T-cell (primary cell): ENCODE measurements at regions not wholly inside any gene's neighbourhood (a gene's known extent, or its start where the extent isn't known, plus 50 kb on each side); places are given as distances from the start of the nearest gene placed in this dataset.

Experiments
- ATAC-seq, 4 experiments: fragments of 200-7000 bp in 3 of 4; fragments of 150-1000 bp in 1 of 4; cut with Tn5 transposase; replicated peaks in 1 of 4; 1 replicate in 3 of 4; 2 replicates in 1 of 4; pipeline ENCODE4 v1.10.0; 2021; ENCODE audit warnings: moderate library complexity in 3 of 4, mild to moderate bottlenecking in 2 of 4, moderate number of reproducible peaks in 1 of 4
- CTCF ChIA-PET, 2 donors: fragments of 300-600 bp; sonication (Branson Sonifier 250); formaldehyde crosslinking; loops; one replicate each; lab custom pipeline; 2022; ENCODE audit warnings: antibody characterized with exemption in 2 of 2; lab: Charles Lee
- POLR2A ChIA-PET, 2 donors: fragments of 300-600 bp; sonication (Branson Sonifier 250); formaldehyde crosslinking; loops; one replicate each; lab custom pipeline; 2022; ENCODE audit warnings: antibody characterized with exemption in 2 of 2; lab: Charles Lee
- DNase-seq, 35 experiments: peaks; one replicate each; pipeline versions ENCODE4 v3.0.0 to v3.0.0-alpha.2; 2013 to 2023
- H3K27ac ChIP-seq: one replicate; pipeline ENCODE4 v1.5.1; 2013; ENCODE audit warnings: low read length
- H3K27me3 ChIP-seq, 2 experiments: replicated peaks in 1 of 2; 1 replicate in 1 of 2; 2 replicates in 1 of 2; pipeline versions ENCODE4 v1.6.1 to v1.7.0; 2013; ENCODE audit warnings: low read length in 1 of 2, mixed read lengths in 1 of 2; ENCODE audit not compliant: control insufficient read depth in 2 of 2, insufficient read depth in 2 of 2; ENCODE audit errors: extremely low read depth in 1 of 2
- H3K36me3 ChIP-seq, 2 donors: 1 replicate in 1 of 2; 2 replicates in 1 of 2; pipeline versions ENCODE4 v1.6.1 to v1.7.0; 2013; ENCODE audit warnings: low read length in 1 of 2; ENCODE audit not compliant: control insufficient read depth in 2 of 2, insufficient read depth in 1 of 2; ENCODE audit errors: extremely low read depth in 1 of 2
- H3K4me1 ChIP-seq, 2 experiments: 1 replicate in 1 of 2; 2 replicates in 1 of 2; pipeline versions ENCODE4 v1.6.1 to v1.7.0; 2013; ENCODE audit warnings: low read length in 2 of 2, mixed read lengths in 1 of 2; ENCODE audit not compliant: insufficient read depth in 2 of 2, control insufficient read depth in 1 of 2; ENCODE audit errors: extremely low read depth in 1 of 2
- H3K4me3 ChIP-seq, 2 donors: 1 replicate in 1 of 2; 2 replicates in 1 of 2; pipeline versions ENCODE4 v1.5.1 to v1.7.0; 2013; ENCODE audit warnings: mild to moderate bottlenecking in 2 of 2, low read length in 1 of 2, moderate library complexity in 1 of 2; ENCODE audit not compliant: control insufficient read depth in 1 of 2; ENCODE audit errors: extremely low read depth in 1 of 2
- H3K9me3 ChIP-seq: 2 replicates; pipeline ENCODE4 v1.7.0; 2013
- H3K27ac Mint-ChIP-seq, 2 donors: one replicate each; pipeline ENCODE4 v1.8.0; 2020 to 2021; ENCODE audit warnings: mild to moderate bottlenecking in 2 of 2, mixed read lengths in 2 of 2
- H3K27me3 Mint-ChIP-seq, 2 donors: one replicate each; pipeline ENCODE4 v1.8.0; 2021 to 2022; ENCODE audit warnings: mixed read lengths in 2 of 2
- H3K36me3 Mint-ChIP-seq: one replicate; pipeline ENCODE4 v1.8.0; 2021; ENCODE audit warnings: mixed read lengths
- H3K4me1 Mint-ChIP-seq, 3 donors: one replicate each; pipeline ENCODE4 v1.8.0; 2020 to 2022; ENCODE audit warnings: mixed read lengths in 3 of 3, mild to moderate bottlenecking in 1 of 3
- H3K4me3 Mint-ChIP-seq, 3 donors: one replicate each; pipeline ENCODE4 v1.8.0; 2020 to 2022; ENCODE audit warnings: mild to moderate bottlenecking in 3 of 3, mixed read lengths in 3 of 3, moderate library complexity in 3 of 3
- H3K9me3 Mint-ChIP-seq, 3 donors: one replicate each; pipeline ENCODE4 v1.8.0; 2020 to 2022; ENCODE audit warnings: mixed read lengths in 3 of 3
- WGBS: methylation state at CpG from one replicate; pipeline ENCODE4 v1.1.5; 2013; ENCODE audit warnings: missing lambda C conversion rate; ENCODE audit not compliant: insufficient coverage; 5-methylcytosine and 5-hydroxymethylcytosine counted together

GRCh38 chr5:136722086-136722485, 356.7 kb upstream of the TRPC7 start:
- H3K4me3 Mint-ChIP-seq = no peak overlapping the region
- ATAC-seq (no peak), DNase-seq (no peak)
- Histone ChIP-seq H3K36me3 (no peaks in the 10 kb centered on the region), H3K4me3 (no peak overlapping the region), H3K27ac (no peak overlapping the region), H3K27me3 (no peaks in the 10 kb centered on the region), H3K4me1 (no peaks in the 10 kb centered on the region), H3K9me3 (no peaks in the 10 kb centered on the region)
- ChIA-PET POLR2A (no interaction called here), CTCF (no interaction called here)
- no peaks in the 10 kb centered on the region for H3K36me3 Mint-ChIP-seq
- WGBS = no CpG with 5 or more reads among the region's 4 CpGs
- no peak overlapping the region for H3K27ac Mint-ChIP-seq
- H3K4me1 Mint-ChIP-seq = no peaks in the 10 kb centered on the region
- peaks cover 0 to 5% (median 0%) of the 10 kb centered on the region in 3 donors for H3K9me3 Mint-ChIP-seq
- no peaks in the 10 kb centered on the region for H3K27me3 Mint-ChIP-seq

- POLR2A ChIA-PET = no interaction called here
- no peak for DNase-seq
- Histone ChIP-seq H3K27me3 (no peaks in the 10 kb centered on the region), H3K27ac (no peak overlapping the region), H3K9me3 (no peaks in the 10 kb centered on the region), H3K4me1 (no peaks in the 10 kb centered on the region), H3K36me3 (no peaks in the 10 kb centered on the region), H3K4me3 (no peak overlapping the region)
- Mint-ChIP-seq H3K27ac (no peak overlapping the region), H3K36me3 (no peaks in the 10 kb centered on the region), H3K27me3 (no peaks in the 10 kb centered on the region), H3K9me3 (peaks cover 0 to 5% (median 0%) of the 10 kb centered on the region in 3 donors), H3K4me1 (no peaks in the 10 kb centered on the region), H3K4me3 (no peak overlapping the region)
- WGBS = 22% methylated on average over 1 of the region's 2 CpGs
- no peak for ATAC-seq
- CTCF ChIA-PET = no interaction called here
Measured at GRCh38 chr5:136720674-136721073, 355.3 kb upstream of the TRPC7 start.

GRCh38 chr5:136717917-136718316, 352.6 kb upstream of the TRPC7 start:
- no peaks in the 10 kb centered on the region for H3K4me1 ChIP-seq
- CTCF ChIA-PET = no interaction called here
- H3K4me3 ChIP-seq = no peak overlapping the region
- ATAC-seq = no peak
- H3K4me3 Mint-ChIP-seq = no peak overlapping the region
- no peaks in the 10 kb centered on the region for H3K36me3 ChIP-seq
- H3K4me1 Mint-ChIP-seq = no peaks in the 10 kb centered on the region
- H3K27ac ChIP-seq = no peak overlapping the region
- DNase-seq = no peak
- H3K27ac Mint-ChIP-seq = no peak overlapping the region
- POLR2A ChIA-PET = no interaction called here
- no peaks in the 10 kb centered on the region for H3K36me3 Mint-ChIP-seq
- H3K9me3 Mint-ChIP-seq = peaks cover 0 to 10% (median 0%) of the 10 kb centered on the region in 3 donors
- no peaks in the 10 kb centered on the region for H3K27me3 Mint-ChIP-seq
- no peaks in the 10 kb centered on the region for H3K9me3 ChIP-seq
- H3K27me3 ChIP-seq = no peaks in the 10 kb centered on the region

- no peaks in the 10 kb centered on the region for H3K36me3 ChIP-seq
- DNase-seq = no peak
- Mint-ChIP-seq H3K27me3 (no peaks in the 10 kb centered on the region), H3K27ac (no peak overlapping the region), H3K36me3 (no peaks in the 10 kb centered on the region), H3K9me3 (peaks cover 0 to 10% (median 2%) of the 10 kb centered on the region in 3 donors), H3K4me3 (no peak overlapping the region), H3K4me1 (no peaks in the 10 kb centered on the region)
- no peaks in the 10 kb centered on the region for H3K9me3 ChIP-seq
- H3K4me3 ChIP-seq = no peak overlapping the region
- no peak overlapping the region for H3K27ac ChIP-seq
- H3K27me3 ChIP-seq = no peaks in the 10 kb centered on the region
- H3K4me1 ChIP-seq = no peaks in the 10 kb centered on the region
- no CpG with 5 or more reads among the region's 1 CpG for WGBS
- ChIA-PET POLR2A (no interaction called here), CTCF (no interaction called here)
- no peak for ATAC-seq
Measured at GRCh38 chr5:136714286-136714685, 348.9 kb upstream of the TRPC7 start.

GRCh38 chr5:136712628-136713027, 347.3 kb upstream of the TRPC7 start:
- Mint-ChIP-seq H3K9me3 (peaks cover 0 to 9% (median 2%) of the 10 kb centered on the region in 3 donors), H3K27ac (no peak overlapping the region), H3K4me1 (no peaks in the 10 kb centered on the region), H3K4me3 (no peak overlapping the region), H3K27me3 (no peaks in the 10 kb centered on the region), H3K36me3 (no peaks in the 10 kb centered on the region)
- Histone ChIP-seq H3K27me3 (no peaks in the 10 kb centered on the region), H3K27ac (no peak overlapping the region), H3K9me3 (no peaks in the 10 kb centered on the region), H3K4me1 (no peaks in the 10 kb centered on the region), H3K36me3 (no peaks in the 10 kb centered on the region), H3K4me3 (no peak overlapping the region)
- DNase-seq = no peak
- ChIA-PET CTCF (no interaction called here), POLR2A (no interaction called here)
- no peak for ATAC-seq

GRCh38 chr5:136710834-136711233, 345.5 kb upstream of the TRPC7 start:
- DNase-seq (no peak), ATAC-seq (no peak)
- no peaks in the 10 kb centered on the region for H3K4me1 ChIP-seq
- Mint-ChIP-seq H3K27ac (no peak overlapping the region), H3K9me3 (peaks cover 0 to 5% (median 4%) of the 10 kb centered on the region in 3 donors), H3K36me3 (no peaks in the 10 kb centered on the region), H3K27me3 (no peaks in the 10 kb centered on the region), H3K4me1 (no peaks in the 10 kb centered on the region), H3K4me3 (no peak overlapping the region)
- ChIA-PET CTCF (interaction anchor here in 1 of 2 donors (0.7 kb wide), 1 partner anchor 1178 kb away, joined by 7 read pairs; no protein-coding TSS in a partner anchor), POLR2A (no interaction called here)
- no peak overlapping the region for H3K4me3 ChIP-seq
- H3K9me3 ChIP-seq = no peaks in the 10 kb centered on the region
- H3K36me3 ChIP-seq = no peaks in the 10 kb centered on the region
- no peaks in the 10 kb centered on the region for H3K27me3 ChIP-seq
- no peak overlapping the region for H3K27ac ChIP-seq
- WGBS = 83% methylated on average over 2 of the region's 3 CpGs

GRCh38 chr5:136703706-136704105, 338.4 kb upstream of the TRPC7 start:
- peaks cover 0 to 2% (median 0%) of the 10 kb centered on the region in 3 donors for H3K9me3 Mint-ChIP-seq
- no peak overlapping the region for H3K27ac ChIP-seq
- H3K27ac Mint-ChIP-seq = no peak overlapping the region
- CTCF ChIA-PET = no interaction called here
- H3K36me3 ChIP-seq = no peaks in the 10 kb centered on the region
- POLR2A ChIA-PET = no interaction called here
- no peak for DNase-seq
- H3K27me3 ChIP-seq = no peaks in the 10 kb centered on the region
- H3K4me3 ChIP-seq = no peak overlapping the region
- no peaks in the 10 kb centered on the region for H3K27me3 Mint-ChIP-seq
- H3K4me1 Mint-ChIP-seq = no peaks in the 10 kb centered on the region
- no peaks in the 10 kb centered on the region for H3K9me3 ChIP-seq
- WGBS = 89% methylated on average over 1 of the region's 1 CpG
- no peaks in the 10 kb centered on the region for H3K4me1 ChIP-seq
- no peak overlapping the region for H3K4me3 Mint-ChIP-seq
- H3K36me3 Mint-ChIP-seq = no peaks in the 10 kb centered on the region
- no peak for ATAC-seq
